Epithelial cell of proximal tubule (primary cell): ENCODE measurements at regions not wholly inside any gene's neighbourhood (a gene's known extent, or its start where the extent isn't known, plus 50 kb on each side); places are given as distances from the start of the nearest gene placed in this dataset.

Source experiments
- DNase-seq: peaks from one replicate; pipeline ENCODE4 v3.0.0-alpha.2; 2011; ENCODE audit warnings: low read depth
- H3K4me3 ChIP-seq: 2 replicates; pipeline ENCODE4 v1.5.1; 2011; ENCODE audit warnings: low read depth, mild to moderate bottlenecking, low read length
- TF ChIP-seq, protein P1 (sequence below): conservative IDR thresholded peaks from 2 replicates; pipeline ENCODE4 v1.5.1; 2012; ENCODE audit warnings: low read depth, mild to moderate bottlenecking, low read length

- TF ChIP-seq, protein P1, sequence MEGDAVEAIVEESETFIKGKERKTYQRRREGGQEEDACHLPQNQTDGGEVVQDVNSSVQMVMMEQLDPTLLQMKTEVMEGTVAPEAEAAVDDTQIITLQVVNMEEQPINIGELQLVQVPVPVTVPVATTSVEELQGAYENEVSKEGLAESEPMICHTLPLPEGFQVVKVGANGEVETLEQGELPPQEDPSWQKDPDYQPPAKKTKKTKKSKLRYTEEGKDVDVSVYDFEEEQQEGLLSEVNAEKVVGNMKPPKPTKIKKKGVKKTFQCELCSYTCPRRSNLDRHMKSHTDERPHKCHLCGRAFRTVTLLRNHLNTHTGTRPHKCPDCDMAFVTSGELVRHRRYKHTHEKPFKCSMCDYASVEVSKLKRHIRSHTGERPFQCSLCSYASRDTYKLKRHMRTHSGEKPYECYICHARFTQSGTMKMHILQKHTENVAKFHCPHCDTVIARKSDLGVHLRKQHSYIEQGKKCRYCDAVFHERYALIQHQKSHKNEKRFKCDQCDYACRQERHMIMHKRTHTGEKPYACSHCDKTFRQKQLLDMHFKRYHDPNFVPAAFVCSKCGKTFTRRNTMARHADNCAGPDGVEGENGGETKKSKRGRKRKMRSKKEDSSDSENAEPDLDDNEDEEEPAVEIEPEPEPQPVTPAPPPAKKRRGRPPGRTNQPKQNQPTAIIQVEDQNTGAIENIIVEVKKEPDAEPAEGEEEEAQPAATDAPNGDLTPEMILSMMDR = no peak
- no peak for DNase-seq
- H3K4me3 ChIP-seq = no peak overlapping the region
Measured at GRCh38 chr5:143541943-143542797, 138.7 kb upstream of the NR3C1 start.

- DNase-seq = no peak
- no peak overlapping the region for H3K4me3 ChIP-seq
- TF ChIP-seq, protein P1 = no peak
Measured at GRCh38 chr5:143539742-143540141, 136.3 kb upstream of the NR3C1 start.

GRCh38 chr5:143537056-143537455, 133.6 kb upstream of the NR3C1 start:
- TF ChIP-seq, protein P1 = no peak
- H3K4me3 ChIP-seq = no peak overlapping the region

GRCh38 chr5:143536364-143536763, 132.9 kb upstream of the NR3C1 start:
- peak; percentile 68 for DNase-seq
- H3K4me3 ChIP-seq = no peak overlapping the region
- TF ChIP-seq, protein P1 = no peak

More at GRCh38 chr5:143537056-143537455, 133.6 kb upstream of the NR3C1 start:
- DNase-seq = no peak

DNA sequence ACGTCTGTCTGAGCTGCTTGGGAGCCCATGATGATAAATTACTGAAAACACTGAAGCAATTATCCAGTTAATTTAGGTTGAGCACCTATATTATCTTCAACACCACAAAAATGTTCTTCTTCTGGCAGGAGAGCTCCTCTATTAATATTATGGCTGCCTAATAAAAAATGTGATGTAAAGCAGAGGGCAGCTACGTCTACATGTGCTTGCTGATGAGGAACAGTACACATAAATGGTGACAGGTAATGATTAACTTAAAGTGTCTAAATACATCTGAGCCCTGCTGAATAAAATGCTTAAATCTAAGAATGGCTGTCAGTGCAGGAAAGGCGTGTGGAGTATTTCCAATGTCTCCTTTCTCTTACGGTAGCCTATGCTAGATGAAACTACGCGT, 131.3 kb upstream of the NR3C1 start:
- TF ChIP-seq, protein P1 = no peak

GRCh38 chr5:143533978-143534760, 130.7 kb upstream of the NR3C1 start:
- DNase-seq = no peak
- TF ChIP-seq, protein P1 = no peak
- H3K4me3 ChIP-seq = no peak overlapping the region

More for the DNA sequence above, 131.3 kb upstream of the NR3C1 start:
- H3K4me3 ChIP-seq = no peak overlapping the region
- DNase-seq = no peak
